ENCODE measurements at regions not wholly inside any gene's neighbourhood (a gene's known extent, or its start where the extent isn't known, plus 50 kb on each side); places are given as distances from the start of the nearest gene placed in this dataset.

DNA sequence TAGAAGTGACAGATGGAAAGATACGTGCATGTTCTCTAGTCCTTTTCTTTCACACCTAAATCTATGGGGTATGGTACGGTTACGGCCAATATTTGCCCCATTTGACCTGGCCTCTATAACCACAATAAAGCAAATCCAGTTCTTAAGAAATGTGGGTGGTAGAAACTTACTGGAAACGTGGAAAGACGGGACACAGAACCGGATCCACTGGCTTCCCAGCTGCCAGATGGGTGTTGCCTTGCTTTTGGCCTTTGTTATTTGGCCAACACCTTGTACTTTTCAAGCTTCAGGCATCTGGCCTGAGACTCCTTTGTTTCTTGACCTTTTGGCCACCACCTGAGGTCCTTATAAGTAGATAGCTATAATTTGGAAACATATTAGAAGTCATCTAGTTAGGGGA, 635.9 kb downstream of the SLC4A3 start:
- POLR2A ChIA-PET, result no interaction called here
- Histone ChIP-seq H3K4me3 (ENCODE audit: low read depth, low read length) (no peak overlapping the region), H3K4me1 (ENCODE audit: control insufficient read depth, insufficient read depth, low read length) (no peaks in the 10 kb centered on the region), H3K27ac (ENCODE audit: extremely low read depth, low read depth, low read length) (no peak overlapping the region), H3K9me3 (ENCODE audit: control insufficient read depth, insufficient read depth, low read depth, low read length) (no peaks in the 10 kb centered on the region), H3K36me3 (ENCODE audit: control insufficient read depth in 2 of 2, insufficient read depth in 1 of 2, low read length in 2 of 2) (no peaks in the 10 kb centered on the region)
- CTCF ChIA-PET, result no interaction called here
- TF ChIP-seq ZNF747 (tag by site-specific recombination; IDR thresholded peaks at IDR 0.05), result no peak
- TF ChIP-seq ZNF354C (tag by site-specific recombination; IDR thresholded peaks at IDR 0.05; ENCODE audit: borderline replicate concordance, low read depth), result no peak
- TF ChIP-seq, protein P1, sequence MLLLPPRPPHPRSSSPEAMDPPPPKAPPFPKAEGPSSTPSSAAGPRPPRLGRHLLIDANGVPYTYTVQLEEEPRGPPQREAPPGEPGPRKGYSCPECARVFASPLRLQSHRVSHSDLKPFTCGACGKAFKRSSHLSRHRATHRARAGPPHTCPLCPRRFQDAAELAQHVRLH (tag by site-specific recombination; IDR thresholded peaks at IDR 0.05), result no peak
- TF ChIP-seq ZNF658 (tag by site-specific recombination; IDR thresholded peaks at IDR 0.05), result no peak
- no peak for TF ChIP-seq ZNF239 (tag by site-specific recombination; IDR thresholded peaks at IDR 0.05)
- no peak for TF ChIP-seq PRDM1 (tag by site-specific recombination; IDR thresholded peaks at IDR 0.05)
- TF ChIP-seq ZNF114 (tag by site-specific recombination; IDR thresholded peaks at IDR 0.05), result no peak
- TF ChIP-seq ZNF391 (tag by site-specific recombination; IDR thresholded peaks at IDR 0.05; ENCODE audit: borderline replicate concordance, low read depth), result no peak
- TF ChIP-seq ZNF548 (tag by site-specific recombination; IDR thresholded peaks at IDR 0.05), result no peak
- no peak for TF ChIP-seq HOXC10 (CRISPR knock-in tag; IDR thresholded peaks at IDR 0.05)
- no peak for TF ChIP-seq ZNF677 (tag by site-specific recombination; IDR thresholded peaks at IDR 0.05)

DNA sequence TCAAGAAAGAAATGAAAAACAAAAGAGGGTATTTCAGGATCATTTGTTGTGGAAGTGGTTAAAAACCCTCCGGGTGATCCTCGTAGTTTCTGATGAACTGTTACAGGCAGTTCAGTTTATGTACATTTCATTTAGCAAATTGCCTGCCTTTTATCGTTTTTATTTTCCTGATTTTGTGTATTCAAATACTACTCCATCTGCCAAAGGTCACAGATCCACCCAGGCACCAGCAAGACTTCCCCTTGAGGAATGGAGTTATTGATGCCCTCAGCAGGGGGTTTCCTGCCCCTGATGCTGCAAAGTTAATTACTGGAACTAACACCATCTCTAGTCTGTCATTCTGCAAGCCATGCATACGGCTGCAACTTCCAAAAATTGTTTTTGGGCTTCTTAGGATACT, 641.9 kb downstream of the SLC4A3 start:
- H3K4me1 ChIP-seq (ENCODE audit: control insufficient read depth, insufficient read depth, low read length), result peaks cover 14% of the 10 kb centered on the region
- H3K27ac ChIP-seq (ENCODE audit: extremely low read depth, low read depth, low read length), result no peak overlapping the region
- no peaks in the 10 kb centered on the region for H3K36me3 ChIP-seq (ENCODE audit: control insufficient read depth in 2 of 2, insufficient read depth in 1 of 2, low read length in 2 of 2)
- POLR2A ChIA-PET, result no interaction called here
- CTCF ChIA-PET, result interaction anchor here (0.5 kb wide), 1 partner anchor 1557 kb away, joined by 4 read pairs; no protein-coding TSS in a partner anchor
- H3K4me3 ChIP-seq (ENCODE audit: low read depth, low read length), result no peak overlapping the region
- H3K9me3 ChIP-seq (ENCODE audit: control insufficient read depth, insufficient read depth, low read depth, low read length), result no peaks in the 10 kb centered on the region
- TF ChIP-seq ZNF549 (tag by site-specific recombination; IDR thresholded peaks at IDR 0.05), result no peak
- TF ChIP-seq, protein P2, sequence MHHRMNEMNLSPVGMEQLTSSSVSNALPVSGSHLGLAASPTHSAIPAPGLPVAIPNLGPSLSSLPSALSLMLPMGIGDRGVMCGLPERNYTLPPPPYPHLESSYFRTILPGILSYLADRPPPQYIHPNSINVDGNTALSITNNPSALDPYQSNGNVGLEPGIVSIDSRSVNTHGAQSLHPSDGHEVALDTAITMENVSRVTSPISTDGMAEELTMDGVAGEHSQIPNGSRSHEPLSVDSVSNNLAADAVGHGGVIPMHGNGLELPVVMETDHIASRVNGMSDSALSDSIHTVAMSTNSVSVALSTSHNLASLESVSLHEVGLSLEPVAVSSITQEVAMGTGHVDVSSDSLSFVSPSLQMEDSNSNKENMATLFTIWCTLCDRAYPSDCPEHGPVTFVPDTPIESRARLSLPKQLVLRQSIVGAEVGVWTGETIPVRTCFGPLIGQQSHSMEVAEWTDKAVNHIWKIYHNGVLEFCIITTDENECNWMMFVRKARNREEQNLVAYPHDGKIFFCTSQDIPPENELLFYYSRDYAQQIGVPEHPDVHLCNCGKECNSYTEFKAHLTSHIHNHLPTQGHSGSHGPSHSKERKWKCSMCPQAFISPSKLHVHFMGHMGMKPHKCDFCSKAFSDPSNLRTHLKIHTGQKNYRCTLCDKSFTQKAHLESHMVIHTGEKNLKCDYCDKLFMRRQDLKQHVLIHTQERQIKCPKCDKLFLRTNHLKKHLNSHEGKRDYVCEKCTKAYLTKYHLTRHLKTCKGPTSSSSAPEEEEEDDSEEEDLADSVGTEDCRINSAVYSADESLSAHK (tag by site-specific recombination; IDR thresholded peaks at IDR 0.05), result no peak
- TF ChIP-seq ZNF664 (tag by site-specific recombination; IDR thresholded peaks at IDR 0.05), result no peak
- no peak for TF ChIP-seq KLF7 (tag by site-specific recombination; IDR thresholded peaks at IDR 0.05; ENCODE audit: borderline replicate concordance)
- no peak for TF ChIP-seq ZNF558 (tag by site-specific recombination; IDR thresholded peaks at IDR 0.05)
- TF ChIP-seq, protein P1 (tag by site-specific recombination; IDR thresholded peaks at IDR 0.05), result no peak
- no peak for TF ChIP-seq ZNF596 (tag by site-specific recombination; IDR thresholded peaks at IDR 0.05)
- no peak for TF ChIP-seq ZNF302 (tag by site-specific recombination; IDR thresholded peaks at IDR 0.05; ENCODE audit: low read depth)
- peak; percentile 51; the same call in 1 of the 2 replicates for TF ChIP-seq TRIM28 (IDR thresholded peaks at IDR 0.05; ENCODE audit: borderline replicate concordance, low read length)
- TF ChIP-seq OSR2 (tag by site-specific recombination; IDR thresholded peaks at IDR 0.05), result peak; percentile 47; the same call in 1 of the 2 replicates
- no peak for TF ChIP-seq RBAK (tag by site-specific recombination; IDR thresholded peaks at IDR 0.05)
- TF ChIP-seq ZNF132 (tag by site-specific recombination; IDR thresholded peaks at IDR 0.05; ENCODE audit: borderline replicate concordance), result no peak
- TF ChIP-seq ZNF19 (tag by site-specific recombination; IDR thresholded peaks at IDR 0.05; ENCODE audit: low read depth), result no peak
- no peak for TF ChIP-seq ZNF501 (tag by site-specific recombination; IDR thresholded peaks at IDR 0.05)
- TF ChIP-seq, protein P3, sequence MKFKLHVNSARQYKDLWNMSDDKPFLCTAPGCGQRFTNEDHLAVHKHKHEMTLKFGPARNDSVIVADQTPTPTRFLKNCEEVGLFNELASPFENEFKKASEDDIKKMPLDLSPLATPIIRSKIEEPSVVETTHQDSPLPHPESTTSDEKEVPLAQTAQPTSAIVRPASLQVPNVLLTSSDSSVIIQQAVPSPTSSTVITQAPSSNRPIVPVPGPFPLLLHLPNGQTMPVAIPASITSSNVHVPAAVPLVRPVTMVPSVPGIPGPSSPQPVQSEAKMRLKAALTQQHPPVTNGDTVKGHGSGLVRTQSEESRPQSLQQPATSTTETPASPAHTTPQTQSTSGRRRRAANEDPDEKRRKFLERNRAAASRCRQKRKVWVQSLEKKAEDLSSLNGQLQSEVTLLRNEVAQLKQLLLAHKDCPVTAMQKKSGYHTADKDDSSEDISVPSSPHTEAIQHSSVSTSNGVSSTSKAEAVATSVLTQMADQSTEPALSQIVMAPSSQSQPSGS (tag by site-specific recombination; IDR thresholded peaks at IDR 0.05; ENCODE audit: low read depth), result no peak
- no peak for TF ChIP-seq ZNF585B (tag by site-specific recombination; IDR thresholded peaks at IDR 0.05)
- no peak for TF ChIP-seq ZNF555 (tag by site-specific recombination; conservative IDR thresholded peaks at IDR 0.05)
- no peak for TF ChIP-seq HOXD13 (CRISPR knock-in tag; IDR thresholded peaks at IDR 0.05; ENCODE audit: borderline replicate concordance)
- no peak for TF ChIP-seq OVOL3 (tag by site-specific recombination; IDR thresholded peaks at IDR 0.05)
- no peak for TF ChIP-seq ZNF76 (tag by site-specific recombination; IDR thresholded peaks at IDR 0.05; ENCODE audit: borderline replicate concordance, low read depth)
- no peak for TF ChIP-seq SETDB1 (IDR thresholded peaks at IDR 0.05; ENCODE audit: insufficient read length, low read length)
- no peak for TF ChIP-seq ZFP69B (tag by site-specific recombination; IDR thresholded peaks at IDR 0.05)
- no peak for TF ChIP-seq ZNF174 (tag by site-specific recombination; IDR thresholded peaks at IDR 0.05)
- no peak for TF ChIP-seq ZNF529 (tag by site-specific recombination; IDR thresholded peaks at IDR 0.05; ENCODE audit: insufficient replicate concordance)
